H1 (cell line): ENCODE measurements at regions not wholly inside any gene's neighbourhood (a gene's known extent, or its start where the extent isn't known, plus 50 kb on each side); places are given as distances from the start of the nearest gene placed in this dataset.

Experiments used
- MAFK ChIP-seq: IDR thresholded peaks from 2 replicates; pipeline ENCODE4 v1.6.1; 2012; ENCODE audit warnings: low read depth, mild to moderate bottlenecking, improper control_type of control experiment, low read length
- POLR2A ChIP-seq, 2 experiments: IDR thresholded peaks; 1 replicate in 1 of 2; 2 replicates in 1 of 2; pipeline ENCODE4 v1.6.1; 2011; ENCODE audit warnings: low read depth in 2 of 2, low read length in 2 of 2, mild to moderate bottlenecking in 2 of 2; ENCODE audit errors: control extremely low read depth in 1 of 2
- RAD21 ChIP-seq, 2 experiments: IDR thresholded peaks in 1 of 2; conservative IDR thresholded peaks in 1 of 2; 2 replicates each; pipeline ENCODE4 v1.6.1; 2011; ENCODE audit warnings: low read depth in 2 of 2, low read length in 2 of 2, improper control_type of control experiment in 1 of 2, inconsistent platforms in 1 of 2, mild to moderate bottlenecking in 1 of 2, moderate library complexity in 1 of 2
- TF ChIP-seq, protein P1 (sequence below), 3 experiments: IDR thresholded peaks; 1 replicate in 2 of 3; 2 replicates in 1 of 3; pipeline versions ENCODE4 v1.5.1 to v1.6.1; 2011; ENCODE audit warnings: low read length in 3 of 3, mild to moderate bottlenecking in 3 of 3, inconsistent platforms in 2 of 3, low read depth in 1 of 3, moderate library complexity in 1 of 3; ENCODE audit not compliant: insufficient read depth in 1 of 3; ENCODE audit errors: control extremely low read depth in 1 of 3

GRCh38 chr5:14041528-14042192 lies 97.2 kb upstream of the DNAH5 start:
- TF ChIP-seq, protein P1, sequence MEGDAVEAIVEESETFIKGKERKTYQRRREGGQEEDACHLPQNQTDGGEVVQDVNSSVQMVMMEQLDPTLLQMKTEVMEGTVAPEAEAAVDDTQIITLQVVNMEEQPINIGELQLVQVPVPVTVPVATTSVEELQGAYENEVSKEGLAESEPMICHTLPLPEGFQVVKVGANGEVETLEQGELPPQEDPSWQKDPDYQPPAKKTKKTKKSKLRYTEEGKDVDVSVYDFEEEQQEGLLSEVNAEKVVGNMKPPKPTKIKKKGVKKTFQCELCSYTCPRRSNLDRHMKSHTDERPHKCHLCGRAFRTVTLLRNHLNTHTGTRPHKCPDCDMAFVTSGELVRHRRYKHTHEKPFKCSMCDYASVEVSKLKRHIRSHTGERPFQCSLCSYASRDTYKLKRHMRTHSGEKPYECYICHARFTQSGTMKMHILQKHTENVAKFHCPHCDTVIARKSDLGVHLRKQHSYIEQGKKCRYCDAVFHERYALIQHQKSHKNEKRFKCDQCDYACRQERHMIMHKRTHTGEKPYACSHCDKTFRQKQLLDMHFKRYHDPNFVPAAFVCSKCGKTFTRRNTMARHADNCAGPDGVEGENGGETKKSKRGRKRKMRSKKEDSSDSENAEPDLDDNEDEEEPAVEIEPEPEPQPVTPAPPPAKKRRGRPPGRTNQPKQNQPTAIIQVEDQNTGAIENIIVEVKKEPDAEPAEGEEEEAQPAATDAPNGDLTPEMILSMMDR (IDR thresholded peaks at IDR 0.05; ENCODE audit: control extremely low read depth in 1 of 3, insufficient read depth in 1 of 3, low read depth in 1 of 3, low read length in 3 of 3): no peak
- TF ChIP-seq POLR2A (IDR thresholded peaks at IDR 0.05; ENCODE audit: control extremely low read depth in 1 of 2, low read depth in 2 of 2, low read length in 2 of 2) (no peak), RAD21 (IDR thresholded peaks at IDR 0.05 in 1 of 2, conservative IDR thresholded peaks at IDR 0.05 in 1 of 2; ENCODE audit: low read depth in 2 of 2, low read length in 2 of 2) (no peak), MAFK (no peak)
